HCT116 (cell line): ENCODE measurements at regions not wholly inside any gene's neighbourhood (a gene's known extent, or its start where the extent isn't known, plus 50 kb on each side); places are given as distances from the start of the nearest gene placed in this dataset.

Source experiments
- ATAC-seq: fragments of 200-7000 bp; cut with Tn5 transposase; 2 replicates; pipeline ENCODE4 v1.9.1; 2020; ENCODE audit warnings: mild to moderate bottlenecking, moderate library complexity
- BruUV-seq: library from RNA; stranded (reverse); fragments of 400-500 nt; replicated peaks from 2 replicates; lab custom pipeline; 2021; lab: Mats Ljungman, UMichigan
- CTCF ChIA-PET: fragments of 300-600 bp; sonication (Branson Sonifier 250); formaldehyde crosslinking; loops from one replicate; lab custom pipeline; 2021; ENCODE audit warnings: antibody characterized with exemption; lab: Charles Lee
- POLR2A ChIA-PET: fragments of 300-600, 350-600 bp; sonication (Branson Sonifier 250); formaldehyde crosslinking; loops from one replicate; lab custom pipeline; 2021; ENCODE audit warnings: antibody characterized with exemption; lab: Charles Lee
- RAD21 ChIA-PET, 2 experiments: fragments of 300-600 bp; sonication (Branson Sonifier 250); formaldehyde crosslinking; loops; one replicate each; lab custom pipeline; 2023; ENCODE audit warnings: low total read pairs in 2 of 2; ENCODE audit not compliant: uncharacterized antibody in 2 of 2, unreplicated experiment in 2 of 2, low non-redundant PET in 1 of 2; lab: Charles Lee
- DNase-seq: peaks from one replicate; pipeline ENCODE4 v3.0.0-alpha.2; 2010; ENCODE audit warnings: low read depth, low spot score
- H2AFZ ChIP-seq: fragments of 200-600 bp; shearing (Covaris generic), sonication (generic); 2 replicates; pipeline ENCODE4 v1.6.1; 2017; ENCODE audit warnings: low read depth, mixed run types, mixed read lengths, antibody characterized with exemption, low read length; ENCODE audit not compliant: poor library complexity, severe bottlenecking
- H3K27ac ChIP-seq: 2 replicates; pipeline ENCODE4 v1.5.1; 2012; ENCODE audit warnings: low read depth, low read length
- H3K27me3 ChIP-seq: fragments of 200-600 bp; sonication (generic); 2 replicates; pipeline ENCODE4 v1.6.1; 2016; ENCODE audit warnings: mixed run types, low read length, mixed read lengths; ENCODE audit not compliant: insufficient read depth
- H3K36me3 ChIP-seq, 2 experiments: fragments of 200-500 bp in 1 of 2; fragments of 200-600 bp in 1 of 2; sonication (Bioruptor generic) in 1 of 2; sonication (generic) in 1 of 2; 2 replicates each; pipeline versions ENCODE4 v1.5.1 to v1.6.1; 2014 to 2016; ENCODE audit warnings: low read length in 2 of 2, inconsistent platforms in 1 of 2, mixed read lengths in 1 of 2, mixed run types in 1 of 2; ENCODE audit not compliant: insufficient read depth in 2 of 2, control insufficient read depth in 1 of 2
- H3K4me1 ChIP-seq, 2 experiments: fragments of 200-600 bp in 1 of 2; sonication (generic) in 1 of 2; 2 replicates each; pipeline versions ENCODE4 v1.5.1 to v1.6.1; 2012 to 2017; ENCODE audit warnings: low read length in 2 of 2, inconsistent platforms in 1 of 2, mild to moderate bottlenecking in 1 of 2, mixed read lengths in 1 of 2, mixed run types in 1 of 2, moderate library complexity in 1 of 2; ENCODE audit not compliant: insufficient read depth in 2 of 2, control insufficient read depth in 1 of 2
- H3K4me2 ChIP-seq: fragments of 200-600 bp; sonication (generic); 2 replicates; pipeline ENCODE4 v1.6.1; 2017; ENCODE audit warnings: mixed run types, low read length, mixed read lengths
- H3K4me3 ChIP-seq, 2 experiments: fragments of 200-600 bp in 1 of 2; sonication (generic) in 1 of 2; replicated peaks in 1 of 2; 2 replicates each; pipeline ENCODE4 v1.5.1; 2011 to 2016; ENCODE audit warnings: low read length in 2 of 2, control low read depth in 1 of 2, low read depth in 1 of 2, mild to moderate bottlenecking in 1 of 2, mixed read lengths in 1 of 2, mixed run types in 1 of 2
- H3K79me2 ChIP-seq: fragments of 200-600 bp; sonication (generic); 2 replicates; pipeline ENCODE4 v1.6.1; 2017; ENCODE audit warnings: mild to moderate bottlenecking, mixed run types, low read length, moderate library complexity, mixed read lengths; ENCODE audit not compliant: insufficient read depth
- H3K9ac ChIP-seq: fragments of 200-600 bp; sonication (generic); 2 replicates; pipeline ENCODE4 v1.6.1; 2016; ENCODE audit warnings: low read length, mixed read lengths
- H3K9me2 ChIP-seq: fragments of 200-600 bp; sonication (generic), shearing (Covaris generic); 2 replicates; pipeline ENCODE4 v1.6.1; 2017; ENCODE audit warnings: mixed run types, mild to moderate bottlenecking, moderate library complexity; ENCODE audit not compliant: insufficient read depth
- H3K9me3 ChIP-seq, 2 experiments: fragments of 200-500 bp in 1 of 2; fragments of 200-600 bp in 1 of 2; sonication (Bioruptor generic) in 1 of 2; sonication (generic) in 1 of 2; 2 replicates each; pipeline ENCODE4 v1.6.1; 2014 to 2017; ENCODE audit warnings: low read length in 2 of 2, mixed read lengths in 2 of 2, inconsistent platforms in 1 of 2, low read depth in 1 of 2, mild to moderate bottlenecking in 1 of 2, mixed run types in 1 of 2, moderate library complexity in 1 of 2; ENCODE audit not compliant: control insufficient read depth in 1 of 2, insufficient read depth in 1 of 2
- H4K20me1 ChIP-seq: fragments of 200-600 bp; sonication (generic), shearing (Covaris generic); 2 replicates; pipeline ENCODE4 v1.6.1; 2017; ENCODE audit warnings: mixed run types, mild to moderate bottlenecking, moderate library complexity; ENCODE audit not compliant: insufficient read depth
- ATF3 ChIP-seq: IDR thresholded peaks from 2 replicates; pipeline ENCODE4 v1.6.1; 2012
- CBX3 ChIP-seq: IDR thresholded peaks from 2 replicates; pipeline ENCODE4 v1.6.1; 2012; ENCODE audit warnings: low read depth
- CTCF ChIP-seq, 3 experiments: fragments of 200-600 bp in 1 of 3; sonication (generic) in 1 of 3; IDR thresholded peaks in 2 of 3; conservative IDR thresholded peaks in 1 of 3; 2 replicates each; pipeline ENCODE4 v1.5.1; 2012 to 2017; ENCODE audit warnings: low read depth in 2 of 3, low read length in 2 of 3, antibody characterized with exemption in 1 of 3, borderline replicate concordance in 1 of 3, control low read depth in 1 of 3, mild to moderate bottlenecking in 1 of 3, mixed read lengths in 1 of 3, mixed run types in 1 of 3, moderate library complexity in 1 of 3; ENCODE audit not compliant: insufficient read depth in 1 of 3
- EZH2phosphoT487 ChIP-seq: fragments of 200-600 bp; IDR thresholded peaks from 2 replicates; pipeline ENCODE4 v1.6.1; 2018; ENCODE audit warnings: antibody characterized with exemption, borderline replicate concordance
- FOSL1 ChIP-seq: IDR thresholded peaks from 2 replicates; pipeline ENCODE4 v1.6.1; 2012; ENCODE audit warnings: low read depth
- JUND ChIP-seq: IDR thresholded peaks from 2 replicates; pipeline ENCODE4 v1.6.1; 2012
- MAX ChIP-seq: IDR thresholded peaks from 2 replicates; pipeline ENCODE4 v1.6.1; 2012
- POLR2A ChIP-seq: IDR thresholded peaks from 2 replicates; pipeline ENCODE4 v1.7.0; 2011; ENCODE audit warnings: borderline replicate concordance; ENCODE audit not compliant: insufficient read depth, insufficient read length; ENCODE audit errors: extremely low read depth
- SIN3A ChIP-seq: IDR thresholded peaks from 2 replicates; pipeline ENCODE4 v1.6.1; 2012; ENCODE audit warnings: low read depth
- SP1 ChIP-seq: IDR thresholded peaks from 2 replicates; pipeline ENCODE4 v1.6.1; 2012; ENCODE audit warnings: low read depth
- SRF ChIP-seq: IDR thresholded peaks from 2 replicates; pipeline ENCODE4 v1.6.1; 2012; ENCODE audit warnings: low read depth
- TCF7L2 ChIP-seq: IDR thresholded peaks from 2 replicates; pipeline ENCODE4 v1.7.0; 2011; ENCODE audit warnings: borderline replicate concordance, inconsistent platforms; ENCODE audit not compliant: insufficient read depth, insufficient read length; ENCODE audit errors: extremely low read depth
- YY1 ChIP-seq: IDR thresholded peaks from 2 replicates; pipeline ENCODE4 v1.6.1; 2011; ENCODE audit warnings: low read length, low read depth, moderate library complexity, mild to moderate bottlenecking; ENCODE audit not compliant: insufficient replicate concordance; ENCODE audit errors: extremely low read depth
- ZBTB33 ChIP-seq: IDR thresholded peaks from 2 replicates; pipeline ENCODE4 v1.6.1; 2011; ENCODE audit warnings: mild to moderate bottlenecking, low read length, moderate library complexity; ENCODE audit not compliant: insufficient replicate concordance; ENCODE audit errors: extremely low read depth
- intact Hi-C: fragments of 100-400 bp; cut with micrococcal nuclease; formaldehyde crosslinking; loops from 2 replicates; pipeline ENCODE4 v1.10.0; 2022

GRCh38 chr1:191546803-191547202 lies 611.5 kb upstream of the RGS18 start:
- Histone ChIP-seq H3K9me3 (no peaks in the 10 kb centered on the region), H3K27ac (no peak overlapping the region), H3K4me1 (no peaks in the 10 kb centered on the region), H2AFZ (no peak overlapping the region), H3K4me3 (no peak overlapping the region), H3K9ac (no peak overlapping the region), H3K9me2 (no peaks in the 10 kb centered on the region), H4K20me1 (no peaks in the 10 kb centered on the region), H3K4me2 (no peak overlapping the region), H3K27me3 (no peaks in the 10 kb centered on the region), H3K36me3 (no peaks in the 10 kb centered on the region), H3K79me2 (no peaks in the 10 kb centered on the region)
- intact Hi-C loops, result no loop called here
- no peak for DNase-seq
- ChIA-PET POLR2A (no interaction called here), CTCF (no interaction called here), RAD21 (no interaction called here)
- ATAC-seq, result no peak
- no peak for TF ChIP-seq SRF
- no peak for TF ChIP-seq SIN3A
- no peak for TF ChIP-seq CTCF (IDR thresholded peaks at IDR 0.05 in 2 of 3, conservative IDR thresholded peaks at IDR 0.05 in 1 of 3; ENCODE audit: borderline replicate concordance in 1 of 3, insufficient read depth in 1 of 3, low read depth in 2 of 3, low read length in 2 of 3)
- no peak for TF ChIP-seq JUND
- TF ChIP-seq EZH2phosphoT487, result no peak
- TF ChIP-seq MAX, result no peak
- TF ChIP-seq CBX3, result no peak
- TF ChIP-seq ZBTB33, result no peak
- TF ChIP-seq ATF3, result no peak
- no peak for TF ChIP-seq POLR2A
- no peak for TF ChIP-seq SP1
- no peak for TF ChIP-seq FOSL1
- TF ChIP-seq TCF7L2, result no peak
- no peak for TF ChIP-seq YY1
- BruUV-seq, result no TSS peak
